ENCODE measurements at regions not wholly inside any gene's neighbourhood (a gene's known extent, or its start where the extent isn't known, plus 50 kb on each side); places are given as distances from the start of the nearest gene placed in this dataset.
A peak's percentile ranks its signal among the peaks of the same experiment; 100 is the strongest.

GRCh38 chr2:137802038-137802437 lies 162.2 kb upstream of the HNMT start:
- peaks cover 0 to 14% (median 9%) of the 10 kb centered on the region in 3 donors for H3K9me3 Mint-ChIP-seq
- no peaks in the 10 kb centered on the region for H3K27me3 Mint-ChIP-seq
- H3K4me1 Mint-ChIP-seq = no peaks in the 10 kb centered on the region
- H3K36me3 Mint-ChIP-seq = no peaks in the 10 kb centered on the region
- H3K4me3 Mint-ChIP-seq = peak overlapping the region in 1 of 4 donors; percentile 49
- H3K27ac Mint-ChIP-seq = no peak overlapping the region

- no peak overlapping the region for H3K27ac Mint-ChIP-seq
- H3K36me3 Mint-ChIP-seq = no peaks in the 10 kb centered on the region
- peaks cover 0 to 2% (median 0%) of the 10 kb centered on the region in 3 donors for H3K4me1 Mint-ChIP-seq
- no peaks in the 10 kb centered on the region for H3K27me3 Mint-ChIP-seq
- no peak overlapping the region for H3K4me3 Mint-ChIP-seq
- H3K9me3 Mint-ChIP-seq = peaks cover 2 to 10% (median 4%) of the 10 kb centered on the region in 3 donors
These were observed 158.0 kb upstream of the HNMT start for GRCh38 chr2:137806068-137806805.

- Mint-ChIP-seq H3K27ac (no peak overlapping the region), H3K4me1 (peaks cover 0 to 3% (median 0%) of the 10 kb centered on the region in 3 donors), H3K36me3 (no peaks in the 10 kb centered on the region), H3K4me3 (no peak overlapping the region), H3K27me3 (peaks cover 3% of the 10 kb centered on the region), H3K9me3 (peaks cover 0 to 3% (median 2%) of the 10 kb centered on the region in 3 donors)
These were observed 155.0 kb upstream of the HNMT start for GRCh38 chr2:137809252-137809651.

GRCh38 chr2:137809837-137810236 lies 154.4 kb upstream of the HNMT start:
- Mint-ChIP-seq H3K36me3 (no peaks in the 10 kb centered on the region), H3K4me1 (peaks cover 0 to 3% (median 0%) of the 10 kb centered on the region in 3 donors), H3K9me3 (peaks cover 0 to 3% (median 2%) of the 10 kb centered on the region in 3 donors), H3K27ac (no peak overlapping the region), H3K4me3 (no peak overlapping the region), H3K27me3 (peaks cover 3% of the 10 kb centered on the region)

GRCh38 chr2:137812517-137812916 lies 151.8 kb upstream of the HNMT start:
- H3K27ac Mint-ChIP-seq = no peak overlapping the region
- no peak overlapping the region for H3K4me3 Mint-ChIP-seq

GRCh38 chr2:137813176-137813575 lies 151.1 kb upstream of the HNMT start:
- Mint-ChIP-seq H3K9me3 (peaks cover 0 to 3% (median 0%) of the 10 kb centered on the region in 3 donors), H3K4me1 (peaks cover 0 to 3% (median 0%) of the 10 kb centered on the region in 3 donors), H3K27ac (no peak overlapping the region), H3K27me3 (peaks cover 3% of the 10 kb centered on the region), H3K36me3 (no peaks in the 10 kb centered on the region), H3K4me3 (no peak overlapping the region)

More at GRCh38 chr2:137812517-137812916, 151.8 kb upstream of the HNMT start:
- Mint-ChIP-seq H3K36me3 (no peaks in the 10 kb centered on the region), H3K9me3 (peaks cover 0 to 3% (median 0%) of the 10 kb centered on the region in 3 donors), H3K27me3 (peaks cover 3% of the 10 kb centered on the region), H3K4me1 (peaks cover 0 to 3% (median 0%) of the 10 kb centered on the region in 3 donors)

- Mint-ChIP-seq H3K9me3 (peaks cover 0 to 2% (median 0%) of the 10 kb centered on the region in 3 donors), H3K4me3 (no peak overlapping the region), H3K27me3 (peaks cover 8% of the 10 kb centered on the region), H3K27ac (no peak overlapping the region), H3K36me3 (no peaks in the 10 kb centered on the region), H3K4me1 (no peaks in the 10 kb centered on the region)
These were observed 147.2 kb upstream of the HNMT start for GRCh38 chr2:137817058-137817457.

- Mint-ChIP-seq H3K9me3 (peaks cover 0 to 2% (median 2%) of the 10 kb centered on the region in 3 donors), H3K4me1 (peaks cover 0 to 1% (median 0%) of the 10 kb centered on the region in 3 donors), H3K27me3 (peaks cover 5% of the 10 kb centered on the region), H3K4me3 (no peak overlapping the region), H3K36me3 (no peaks in the 10 kb centered on the region), H3K27ac (no peak overlapping the region)
These were observed 141.1 kb upstream of the HNMT start for GRCh38 chr2:137823196-137823595.

- no peak overlapping the region for H3K27ac Mint-ChIP-seq
- no peak overlapping the region for H3K4me3 Mint-ChIP-seq
- peaks cover 0 to 2% (median 0%) of the 10 kb centered on the region in 3 donors for H3K9me3 Mint-ChIP-seq
- peaks cover 0 to 1% (median 0%) of the 10 kb centered on the region in 3 donors for H3K4me1 Mint-ChIP-seq
- H3K27me3 Mint-ChIP-seq = peaks cover 4% of the 10 kb centered on the region
- H3K36me3 Mint-ChIP-seq = no peaks in the 10 kb centered on the region
These were observed 139.8 kb upstream of the HNMT start for GRCh38 chr2:137824501-137824900.

GRCh38 chr2:137826373-137827372 lies 137.6 kb upstream of the HNMT start:
- peaks cover 0 to 1% (median 0%) of the 10 kb centered on the region in 3 donors for H3K4me1 Mint-ChIP-seq
- H3K36me3 Mint-ChIP-seq = no peaks in the 10 kb centered on the region
- H3K27ac Mint-ChIP-seq = no peak overlapping the region
- H3K27me3 Mint-ChIP-seq = no peaks in the 10 kb centered on the region
- H3K4me3 Mint-ChIP-seq = no peak overlapping the region
- peaks cover 0 to 2% (median 0%) of the 10 kb centered on the region in 3 donors for H3K9me3 Mint-ChIP-seq

- Mint-ChIP-seq H3K4me3 (no peak overlapping the region), H3K36me3 (no peaks in the 10 kb centered on the region), H3K27me3 (no peaks in the 10 kb centered on the region)
These were observed 135.6 kb upstream of the HNMT start for GRCh38 chr2:137828624-137829023.

GRCh38 chr2:137829251-137829650 lies 135.0 kb upstream of the HNMT start:
- Mint-ChIP-seq H3K27ac (no peak overlapping the region), H3K4me3 (no peak overlapping the region), H3K36me3 (no peaks in the 10 kb centered on the region), H3K4me1 (peaks cover 0 to 1% (median 0%) of the 10 kb centered on the region in 3 donors), H3K27me3 (no peaks in the 10 kb centered on the region), H3K9me3 (peaks cover 0 to 2% (median 0%) of the 10 kb centered on the region in 3 donors)

More at GRCh38 chr2:137828624-137829023, 135.6 kb upstream of the HNMT start:
- Mint-ChIP-seq H3K4me1 (peaks cover 0 to 1% (median 0%) of the 10 kb centered on the region in 3 donors), H3K9me3 (peaks cover 0 to 2% (median 0%) of the 10 kb centered on the region in 3 donors), H3K27ac (no peak overlapping the region)

- Mint-ChIP-seq H3K9me3 (no peaks in the 10 kb centered on the region), H3K27ac (no peak overlapping the region), H3K4me3 (no peak overlapping the region), H3K27me3 (peaks cover 1% of the 10 kb centered on the region), H3K36me3 (no peaks in the 10 kb centered on the region), H3K4me1 (peaks cover 0 to 2% (median 0%) of the 10 kb centered on the region in 3 donors)
These were observed 129.4 kb upstream of the HNMT start for GRCh38 chr2:137834760-137835379.

- Mint-ChIP-seq H3K4me3 (no peak overlapping the region), H3K27me3 (peaks cover 1% of the 10 kb centered on the region), H3K36me3 (no peaks in the 10 kb centered on the region), H3K27ac (no peak overlapping the region), H3K9me3 (no peaks in the 10 kb centered on the region), H3K4me1 (peaks cover 0 to 2% (median 0%) of the 10 kb centered on the region in 3 donors)
These were observed 127.6 kb upstream of the HNMT start for GRCh38 chr2:137836671-137837070.

Data from IgD-negative memory B cell (primary cell).